NCI-H1092 (cell line): ENCODE measurements at regions not wholly inside any gene's neighbourhood (a gene's known extent, or its start where the extent isn't known, plus 50 kb on each side); places are given as distances from the start of the nearest gene placed in this dataset.
"Not testable (repeated sequence)": the region's sequence is repeated elsewhere in the genome, so short reads cannot be mapped to it uniquely, and the experiment has no call there.

Experiments
- DNase-seq: peaks from one replicate; lab custom pipeline; 2025; lab: John Stamatoyannopoulos, UW

GRCh38 chr14:71328183-71328582 lies 420.9 kb downstream of the PCNX1 start:
- DNase-seq, result no peak

- DNase-seq, result no peak
Observed at GRCh38 chr14:71328954-71329353, 421.7 kb downstream of the PCNX1 start.

DNA sequence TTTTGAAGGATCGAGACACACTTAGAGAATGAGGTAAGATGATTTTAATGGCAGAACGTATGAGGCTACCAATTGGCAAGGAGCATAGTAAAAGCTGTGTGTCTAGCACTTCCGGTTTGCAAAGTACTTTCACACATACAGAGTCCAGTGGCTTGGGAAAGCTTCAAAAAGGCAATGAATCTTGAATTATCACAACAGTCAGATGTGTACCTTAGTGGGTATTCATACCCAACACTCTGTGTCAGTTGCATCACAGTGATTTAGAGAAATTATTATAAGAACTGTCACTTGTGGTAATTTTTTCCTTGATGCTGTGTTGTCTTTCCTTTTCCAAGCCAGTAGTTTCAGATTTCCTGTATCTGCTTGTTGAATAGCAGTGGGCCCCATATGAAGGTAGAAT lies 424.1 kb downstream of the PCNX1 start:
- no peak for DNase-seq

DNA sequence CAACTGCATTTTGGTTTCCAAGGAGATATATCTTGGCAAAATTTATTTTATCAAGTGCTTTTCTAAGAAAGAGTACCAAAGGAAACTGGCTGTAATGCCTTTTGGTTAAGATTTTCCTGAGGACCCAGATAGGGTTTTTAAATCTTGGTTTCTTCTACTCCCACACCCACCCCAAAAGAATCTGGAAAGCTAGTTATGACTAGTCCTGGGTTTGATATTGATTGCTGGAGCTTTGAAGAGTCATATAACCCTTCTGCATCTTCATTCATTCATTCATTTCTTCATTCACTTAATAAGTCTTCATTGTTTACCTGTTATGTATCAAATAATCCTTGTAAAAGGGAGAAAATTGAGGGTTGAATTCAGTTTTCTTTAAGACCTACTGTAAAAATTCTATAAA lies 425.2 kb downstream of the PCNX1 start:
- DNase-seq, result no peak

GRCh38 chr14:71333705-71334104 lies 426.4 kb downstream of the PCNX1 start:
- DNase-seq, result no peak

GRCh38 chr14:71336489-71337192 lies 429.4 kb downstream of the PCNX1 start:
- DNase-seq, result no peak

DNA sequence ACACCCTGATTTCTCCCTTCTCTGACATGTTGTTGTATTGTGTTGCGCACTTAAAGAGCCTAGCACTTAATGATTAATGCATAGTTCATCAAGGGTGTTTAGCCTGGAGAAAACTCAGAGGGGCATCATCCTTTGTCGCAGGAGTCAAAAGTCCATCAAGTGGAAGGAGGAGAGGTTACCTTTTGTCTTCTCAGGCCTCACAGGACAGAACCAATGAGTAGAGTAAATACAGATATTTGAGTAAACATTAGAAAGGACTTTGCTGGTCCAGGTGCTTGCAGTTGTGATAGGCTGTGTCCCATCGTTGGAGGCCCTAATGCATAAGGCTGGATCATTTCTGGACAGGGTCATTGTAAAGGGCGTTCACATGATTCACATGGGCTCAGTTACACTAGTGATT lies 430.9 kb downstream of the PCNX1 start:
- no peak for DNase-seq

DNA sequence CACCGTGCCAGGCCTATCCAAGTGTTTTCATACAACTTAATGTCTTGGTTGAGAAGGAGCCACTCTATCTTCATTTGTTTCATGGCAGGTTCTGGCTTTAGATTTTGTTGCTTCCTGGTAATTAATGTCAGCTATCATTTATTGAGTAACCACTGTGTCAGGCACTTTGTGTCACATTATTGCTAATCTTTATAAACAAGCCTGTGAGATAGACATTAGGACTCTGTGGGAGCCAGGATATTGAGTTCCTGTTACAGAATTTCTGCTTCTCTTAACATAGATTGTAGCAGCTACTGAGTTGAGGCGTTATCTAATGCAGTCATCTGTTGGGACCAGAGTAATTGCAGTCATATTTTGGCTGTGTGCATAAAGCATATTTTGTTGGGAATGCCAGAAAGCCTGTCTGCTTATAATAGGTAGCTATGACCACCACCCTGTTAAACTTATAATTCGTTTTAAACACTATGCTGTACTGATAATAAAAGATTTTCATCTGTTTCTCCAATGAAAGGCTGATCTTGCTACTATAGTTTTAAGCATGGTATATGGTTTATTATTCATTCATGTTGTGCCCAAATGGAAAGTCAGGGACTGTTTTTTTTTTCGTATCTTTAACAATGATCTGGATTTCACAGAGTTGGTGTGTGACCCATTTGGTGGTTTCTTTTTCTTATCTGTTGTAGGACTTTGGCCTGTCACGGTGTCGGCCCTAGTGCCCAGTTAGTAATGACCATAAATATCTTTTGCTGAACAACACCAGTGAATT lies 432.6 kb downstream of the PCNX1 start:
- no peak for DNase-seq

DNA sequence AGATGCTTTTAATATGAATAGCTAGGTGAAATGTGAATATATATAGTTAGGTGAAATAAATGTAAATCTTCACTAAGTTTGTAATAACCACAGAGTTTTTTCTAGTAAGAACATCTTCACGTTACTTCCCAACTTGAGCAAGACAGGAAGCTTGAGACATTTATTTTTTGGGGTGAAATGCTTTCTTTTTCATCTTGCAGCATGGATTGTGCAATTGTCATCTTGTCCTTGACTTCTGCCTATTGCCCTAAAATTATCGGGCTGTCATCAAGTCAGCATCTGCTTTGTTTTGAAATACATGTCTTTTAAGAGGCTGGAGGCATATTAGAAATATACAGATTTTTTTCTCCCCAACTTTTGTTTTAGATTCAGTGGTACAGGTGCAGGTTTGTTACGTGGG lies 433.9 kb downstream of the PCNX1 start:
- DNase-seq, result no peak

DNA sequence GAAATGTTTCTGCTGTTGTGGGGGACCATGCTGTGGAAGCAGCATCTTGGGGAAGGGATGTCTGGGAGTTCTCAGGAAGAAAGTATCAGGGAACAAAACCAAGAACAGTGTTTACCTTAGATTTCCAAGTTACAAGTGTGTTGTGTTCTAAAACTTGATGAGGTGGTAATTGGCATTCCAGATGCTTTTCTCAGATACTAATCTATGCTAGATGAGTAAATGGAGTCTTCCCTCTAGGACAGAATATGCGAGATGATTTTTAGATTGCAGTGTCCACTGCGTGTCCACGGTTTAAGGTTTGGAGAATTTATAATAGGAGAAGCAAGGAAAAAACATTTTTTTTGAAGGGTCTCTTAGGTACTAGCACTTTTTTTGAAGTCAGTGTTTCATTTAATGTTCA lies 436.5 kb downstream of the PCNX1 start:
- no peak for DNase-seq

GRCh38 chr14:71344506-71344905 lies 437.2 kb downstream of the PCNX1 start:
- DNase-seq, result no peak

DNA sequence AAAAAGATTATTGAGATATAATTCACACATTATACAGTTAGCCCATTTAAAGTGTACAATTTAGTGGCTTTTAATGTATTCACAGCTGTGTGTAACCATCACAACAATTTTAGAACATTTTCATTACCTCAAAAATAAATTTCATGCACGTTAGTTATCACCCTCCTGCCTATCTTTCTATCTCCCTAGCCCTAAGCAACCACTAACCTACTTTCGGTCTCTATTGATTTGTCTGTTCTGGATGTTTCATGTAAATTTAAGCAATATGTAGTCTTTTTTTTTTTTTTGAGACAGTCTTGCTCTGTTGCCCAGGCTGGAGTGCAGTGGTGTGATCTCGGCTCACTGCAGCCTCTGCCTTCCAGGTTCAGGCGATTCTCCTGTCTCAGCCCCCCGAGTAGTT lies 439.4 kb downstream of the PCNX1 start:
- no peak for DNase-seq

DNA sequence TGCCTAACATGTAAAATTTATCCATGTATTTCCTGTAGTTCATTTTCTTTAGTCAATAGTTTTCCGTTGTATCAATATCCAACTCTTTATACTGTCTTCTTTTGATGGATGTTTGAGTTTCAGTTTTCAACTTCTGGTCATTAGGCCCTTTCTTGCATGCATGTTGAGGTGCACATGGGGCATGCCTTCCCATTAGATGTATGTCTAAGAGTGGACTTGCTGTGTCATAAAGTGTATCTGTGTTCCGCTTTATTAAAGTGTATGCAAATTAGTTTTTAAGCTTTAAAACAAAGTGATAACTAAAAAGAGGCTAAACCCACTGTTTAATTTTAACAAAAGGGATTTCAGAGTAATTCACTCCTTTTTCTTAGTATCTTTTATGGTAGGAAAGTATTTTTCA lies 441.1 kb downstream of the PCNX1 start:
- no peak for DNase-seq

- no peak for DNase-seq
Observed at GRCh38 chr14:71348817-71349216, 441.6 kb downstream of the PCNX1 start.

GRCh38 chr14:71354142-71354541 lies 446.9 kb downstream of the PCNX1 start:
- DNase-seq, result no peak

DNA sequence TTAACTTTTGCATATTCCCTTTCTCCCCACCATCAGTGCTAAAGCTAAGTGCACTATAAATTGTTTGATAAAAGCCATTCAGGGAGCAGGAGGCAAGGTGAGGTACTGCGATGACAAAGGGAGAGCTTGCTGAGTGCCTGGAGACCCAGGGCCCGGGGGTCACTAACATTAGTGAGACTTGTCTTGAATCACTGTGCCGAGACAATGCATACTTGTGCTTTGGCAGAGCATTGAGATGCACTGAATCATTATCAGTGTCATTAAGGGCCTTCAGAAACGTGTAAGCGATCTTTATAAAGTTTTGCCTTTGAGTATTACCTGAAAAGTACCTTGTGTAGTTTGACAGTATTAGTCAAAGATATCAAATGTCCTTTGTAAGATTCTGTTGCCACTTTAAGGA lies 447.5 kb downstream of the PCNX1 start:
- no peak for DNase-seq

DNA sequence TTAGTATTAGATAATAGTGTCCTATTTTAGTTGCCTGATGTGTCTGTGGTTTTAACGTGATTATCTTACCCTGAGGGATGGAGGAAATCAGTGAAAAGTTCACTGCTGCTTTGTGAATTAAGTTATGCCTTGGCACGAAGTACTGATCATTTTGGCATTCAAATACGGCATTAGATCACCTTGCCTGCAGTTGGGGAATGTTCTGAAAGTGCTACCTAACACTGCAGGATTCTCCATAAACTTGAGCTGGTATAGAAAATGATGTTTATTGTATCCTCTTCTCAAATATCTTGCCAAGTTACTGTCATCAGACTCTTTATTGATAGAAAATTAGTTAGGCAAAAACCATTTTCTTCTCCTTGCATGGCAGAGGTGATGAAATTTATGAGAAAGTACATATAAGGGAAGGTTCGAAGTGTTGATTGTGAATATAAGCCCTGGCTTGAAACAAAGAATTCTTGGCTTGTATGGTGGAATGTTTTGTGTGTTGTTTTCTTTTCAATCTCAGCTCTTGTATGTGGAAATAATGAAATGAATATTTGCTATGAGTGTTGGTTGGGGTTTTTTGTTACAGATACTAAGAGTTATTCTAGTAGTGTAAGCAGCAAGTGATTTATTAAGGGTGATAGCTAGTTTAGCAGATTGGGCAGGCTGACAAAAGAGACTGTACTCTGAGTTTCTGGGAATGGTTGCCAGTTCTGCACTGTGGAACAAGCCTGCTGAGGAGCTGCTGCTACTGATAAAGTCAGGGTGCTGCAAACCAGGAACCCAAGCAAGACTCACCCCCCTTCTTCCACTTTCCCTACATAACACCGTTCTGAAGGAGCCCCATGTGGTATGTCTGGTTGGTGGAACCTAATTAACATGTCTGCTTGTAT lies 448.3 kb downstream of the PCNX1 start:
- no peak for DNase-seq

DNA sequence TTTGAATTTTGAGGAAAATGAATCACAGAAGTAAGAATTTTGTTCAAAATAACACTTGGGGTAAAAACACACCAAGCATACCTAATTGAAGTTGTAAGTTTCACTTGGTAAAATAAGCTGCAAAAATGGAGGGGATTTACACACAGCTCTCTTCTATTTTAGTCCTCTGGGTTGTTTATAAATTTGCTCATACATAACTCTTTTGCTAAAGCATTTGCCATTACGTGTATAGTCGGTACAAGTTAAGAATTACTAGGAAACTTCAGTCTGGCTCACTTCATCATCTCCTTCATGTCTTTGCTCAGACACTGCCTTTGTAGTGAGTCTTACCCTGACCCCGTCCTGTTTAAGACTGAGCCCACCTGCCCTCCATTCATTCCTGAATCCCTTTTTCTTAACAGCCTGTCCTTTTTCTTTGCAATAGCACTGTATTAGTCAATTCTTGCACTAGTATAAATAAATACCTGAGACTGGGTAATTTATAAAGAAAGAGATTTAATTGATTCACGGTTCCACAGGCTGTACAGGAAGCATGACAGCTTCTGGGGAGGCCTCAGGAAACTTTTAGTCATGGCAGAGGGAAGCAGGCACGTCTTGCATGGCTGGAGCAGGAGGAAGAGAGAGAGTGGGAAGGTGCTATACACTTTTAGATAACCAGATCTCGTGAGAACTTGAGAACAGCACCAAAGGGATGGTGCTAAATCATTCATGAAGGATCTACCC lies 451.1 kb downstream of the PCNX1 start:
- DNase-seq, result no peak

GRCh38 chr14:71358932-71359421 lies 451.7 kb downstream of the PCNX1 start:
- DNase-seq, result not testable (repeated sequence)

DNA sequence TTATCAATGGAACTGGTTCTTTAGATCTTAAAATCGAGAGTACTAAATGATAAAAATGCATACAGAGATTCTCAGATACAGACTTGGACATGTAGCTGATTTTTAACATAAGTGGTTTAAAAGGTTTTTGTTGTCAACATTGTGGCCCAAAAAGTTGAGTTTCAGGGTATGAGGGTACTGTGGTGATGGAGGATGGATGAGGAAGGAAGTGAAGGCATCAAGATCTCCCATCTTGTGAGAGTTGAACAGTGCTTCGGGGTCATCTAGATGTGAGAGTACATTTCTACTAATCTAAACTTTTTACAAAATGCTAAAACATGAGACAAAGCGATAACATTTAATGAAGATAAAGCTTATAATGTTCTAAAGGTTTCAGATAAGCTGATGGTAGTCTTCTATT lies 452.6 kb downstream of the PCNX1 start:
- no peak for DNase-seq

DNA sequence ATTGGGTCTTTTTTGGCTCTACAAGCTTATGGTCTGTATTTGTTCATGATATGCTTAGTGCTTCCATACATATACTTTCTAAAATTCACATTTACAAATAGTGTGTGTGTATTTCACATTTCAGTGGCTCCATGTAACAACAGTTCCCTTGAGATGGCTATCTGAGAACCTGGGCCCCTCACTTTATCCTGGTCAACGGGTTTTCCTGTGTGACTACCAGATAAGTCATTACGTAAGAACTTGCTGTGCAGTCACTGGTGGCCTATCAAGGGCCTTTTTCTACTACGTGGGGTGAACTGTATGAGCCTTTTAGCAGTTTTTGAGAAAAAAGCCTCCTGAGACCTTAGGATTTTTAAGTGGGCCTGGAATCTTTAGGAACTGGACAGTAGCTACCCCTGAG lies 454.1 kb downstream of the PCNX1 start:
- no peak for DNase-seq

DNA sequence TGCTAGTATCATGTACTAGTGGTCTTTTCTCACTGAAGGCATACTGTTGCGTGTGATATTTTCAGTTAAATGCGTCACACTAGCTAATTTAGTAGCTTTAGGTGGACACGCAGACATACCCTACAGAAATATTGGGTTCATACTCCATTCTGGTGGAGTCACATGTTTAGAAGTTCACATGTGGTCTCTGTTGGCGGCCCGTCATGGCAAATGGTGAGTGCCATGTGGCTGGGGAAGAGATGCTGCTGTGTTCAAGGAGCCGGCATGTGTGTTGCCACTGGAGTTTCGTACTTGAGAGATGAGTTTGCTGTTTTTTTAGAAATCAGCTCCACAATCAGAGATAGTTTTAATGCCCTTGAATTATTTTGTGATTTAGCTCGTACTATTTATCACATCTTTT lies 454.6 kb downstream of the PCNX1 start:
- no peak for DNase-seq
